GM12865 (cell line): ENCODE measurements at regions not wholly inside any gene's neighbourhood (a gene's known extent, or its start where the extent isn't known, plus 50 kb on each side); places are given as distances from the start of the nearest gene placed in this dataset.
"Not testable (repeated sequence)": the region's sequence is repeated elsewhere in the genome, so short reads cannot be mapped to it uniquely, and the experiment has no call there.

Source experiments
- DNase-seq: peaks from one replicate; pipeline ENCODE4 v3.0.0; 2010; ENCODE audit warnings: low read depth
- H3K4me3 ChIP-seq: 2 replicates; pipeline ENCODE4 v1.5.1; 2011; ENCODE audit warnings: mild to moderate bottlenecking, low read depth, low read length, control low read depth
- TF ChIP-seq, protein P1 (sequence below): IDR thresholded peaks from 2 replicates; pipeline ENCODE4 v1.5.1; 2011; ENCODE audit warnings: low read length, control low read depth, low read depth, inconsistent platforms; ENCODE audit not compliant: insufficient read depth; ENCODE audit errors: missing control alignments

DNA sequence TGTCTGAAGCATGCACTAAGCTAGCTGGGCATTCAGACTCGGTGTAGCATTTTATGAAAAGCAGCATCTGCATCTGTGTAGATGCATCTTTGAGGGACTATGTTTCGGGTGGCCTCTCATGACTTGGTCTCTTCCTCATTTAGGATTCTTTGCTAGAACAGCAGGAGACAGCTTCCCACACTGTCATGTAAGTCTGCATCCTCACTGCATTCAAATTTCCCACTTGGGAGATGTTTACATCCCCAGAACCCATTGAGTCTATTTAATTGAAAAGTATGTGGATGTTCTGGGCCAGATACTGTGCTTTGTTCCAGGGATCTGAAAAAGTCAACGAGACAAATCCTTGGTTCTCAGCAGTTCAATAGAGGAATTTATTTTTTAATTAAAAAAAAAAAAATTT is 198.6 kb upstream of the EEF2KMT start:
- no peak for DNase-seq
- TF ChIP-seq, protein P1, sequence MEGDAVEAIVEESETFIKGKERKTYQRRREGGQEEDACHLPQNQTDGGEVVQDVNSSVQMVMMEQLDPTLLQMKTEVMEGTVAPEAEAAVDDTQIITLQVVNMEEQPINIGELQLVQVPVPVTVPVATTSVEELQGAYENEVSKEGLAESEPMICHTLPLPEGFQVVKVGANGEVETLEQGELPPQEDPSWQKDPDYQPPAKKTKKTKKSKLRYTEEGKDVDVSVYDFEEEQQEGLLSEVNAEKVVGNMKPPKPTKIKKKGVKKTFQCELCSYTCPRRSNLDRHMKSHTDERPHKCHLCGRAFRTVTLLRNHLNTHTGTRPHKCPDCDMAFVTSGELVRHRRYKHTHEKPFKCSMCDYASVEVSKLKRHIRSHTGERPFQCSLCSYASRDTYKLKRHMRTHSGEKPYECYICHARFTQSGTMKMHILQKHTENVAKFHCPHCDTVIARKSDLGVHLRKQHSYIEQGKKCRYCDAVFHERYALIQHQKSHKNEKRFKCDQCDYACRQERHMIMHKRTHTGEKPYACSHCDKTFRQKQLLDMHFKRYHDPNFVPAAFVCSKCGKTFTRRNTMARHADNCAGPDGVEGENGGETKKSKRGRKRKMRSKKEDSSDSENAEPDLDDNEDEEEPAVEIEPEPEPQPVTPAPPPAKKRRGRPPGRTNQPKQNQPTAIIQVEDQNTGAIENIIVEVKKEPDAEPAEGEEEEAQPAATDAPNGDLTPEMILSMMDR: no peak
- no peak overlapping the region for H3K4me3 ChIP-seq

DNA sequence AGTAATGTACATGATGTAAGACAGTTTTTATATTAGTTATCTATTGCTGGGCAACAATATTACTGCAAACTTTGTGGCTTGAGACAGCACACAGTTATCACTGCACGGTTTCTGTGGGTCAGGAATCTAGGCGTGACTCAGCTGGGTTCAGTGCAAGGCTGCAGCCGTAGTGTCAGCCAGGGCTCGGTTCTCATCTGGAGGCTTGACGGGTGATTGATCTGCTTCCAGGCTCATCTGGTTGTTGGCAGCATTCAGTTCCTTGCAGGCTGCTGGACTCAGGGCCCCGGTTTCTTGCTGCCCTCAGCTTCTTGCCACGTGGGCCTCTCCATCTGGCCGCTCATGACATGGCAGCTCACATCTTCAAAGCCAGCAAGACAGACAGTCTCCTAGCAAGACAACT is 197.7 kb upstream of the EEF2KMT start:
- not testable (repeated sequence) for H3K4me3 ChIP-seq, DNase-seq

DNA sequence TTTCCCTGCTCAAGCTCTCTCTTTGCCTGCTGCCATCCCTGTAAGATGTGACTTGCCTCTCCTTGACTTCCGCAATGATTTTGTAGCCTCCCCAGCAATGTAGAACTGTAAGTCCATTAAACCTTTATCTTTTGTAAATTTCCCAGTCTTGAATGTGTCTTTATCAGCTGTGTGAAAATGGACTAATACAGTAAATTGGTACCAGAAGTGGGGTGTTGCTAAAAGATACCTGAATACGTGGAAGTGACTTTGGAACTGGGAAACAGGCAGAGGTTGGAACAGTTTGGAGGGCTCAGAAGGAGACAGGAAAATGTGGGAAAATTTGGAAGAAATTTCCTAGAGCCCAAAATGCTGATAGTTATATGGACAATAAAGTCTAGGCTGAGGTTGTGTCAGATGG is 184.6 kb upstream of the EEF2KMT start:
- not testable (repeated sequence) for DNase-seq, H3K4me3 ChIP-seq

DNA sequence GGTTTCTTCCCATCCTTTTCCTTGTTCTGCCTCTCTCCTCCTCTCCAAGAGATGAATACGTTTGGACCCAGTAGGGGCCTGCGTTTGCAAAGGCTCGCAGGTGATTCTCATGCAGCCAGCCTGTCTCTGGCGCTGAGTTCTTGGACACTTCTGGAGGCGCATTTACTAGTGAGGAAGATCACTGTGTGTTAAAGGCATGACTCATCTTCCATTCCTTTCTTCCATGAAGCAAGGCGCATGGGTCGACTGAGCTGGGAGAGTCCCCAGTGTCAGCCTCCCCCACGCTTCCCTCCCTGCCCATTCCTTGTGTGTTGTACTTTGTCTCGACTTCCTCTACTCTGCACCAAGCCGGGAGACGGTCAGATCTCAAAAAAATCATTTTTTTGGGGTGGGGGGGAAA is 159.9 kb upstream of the EEF2KMT start:
- DNase-seq: no peak
- TF ChIP-seq, protein P1: no peak
- H3K4me3 ChIP-seq: no peak overlapping the region

DNA sequence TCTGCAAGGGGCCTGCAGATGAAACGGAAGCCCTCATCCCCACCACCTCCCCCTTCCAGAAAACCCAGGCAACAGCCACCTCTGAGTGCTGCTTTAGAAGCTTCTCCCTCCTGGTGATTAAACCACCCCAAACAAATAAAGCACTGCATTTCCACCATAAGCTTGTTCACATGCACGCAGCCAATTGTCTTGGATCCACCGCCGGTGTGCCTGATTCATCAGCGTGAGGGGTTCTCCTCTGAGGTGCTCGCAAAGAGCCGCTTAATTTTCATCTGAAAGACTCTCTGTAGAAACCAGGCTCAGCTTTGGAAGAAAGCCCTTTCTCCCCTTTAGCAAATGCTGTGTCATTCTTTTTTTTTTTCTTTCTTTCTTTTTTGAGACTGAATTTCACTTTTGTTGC is 155.2 kb upstream of the EEF2KMT start:
- no peak overlapping the region for H3K4me3 ChIP-seq
- TF ChIP-seq, protein P1: no peak
- no peak for DNase-seq

DNA sequence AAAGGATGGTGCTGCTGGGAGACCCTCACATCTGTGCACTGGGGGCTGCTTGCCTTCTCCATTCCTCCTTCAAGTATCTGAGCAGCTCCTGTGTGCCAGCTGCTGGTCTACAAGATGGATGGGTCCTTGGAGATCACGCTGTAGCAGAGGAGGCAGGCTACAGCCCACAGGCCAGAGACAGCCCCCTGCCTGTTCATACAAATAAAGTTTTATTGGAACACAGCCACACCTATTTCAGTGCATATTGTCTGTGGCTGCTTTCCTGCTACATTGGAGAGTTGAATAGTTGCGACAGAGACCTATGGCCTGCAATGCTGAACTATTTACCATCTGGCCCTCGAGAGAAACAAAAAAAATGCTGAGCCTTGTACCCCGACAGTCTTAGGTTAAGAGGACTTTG is 149.8 kb upstream of the EEF2KMT start:
- H3K4me3 ChIP-seq, DNase-seq: not testable (repeated sequence)

DNA sequence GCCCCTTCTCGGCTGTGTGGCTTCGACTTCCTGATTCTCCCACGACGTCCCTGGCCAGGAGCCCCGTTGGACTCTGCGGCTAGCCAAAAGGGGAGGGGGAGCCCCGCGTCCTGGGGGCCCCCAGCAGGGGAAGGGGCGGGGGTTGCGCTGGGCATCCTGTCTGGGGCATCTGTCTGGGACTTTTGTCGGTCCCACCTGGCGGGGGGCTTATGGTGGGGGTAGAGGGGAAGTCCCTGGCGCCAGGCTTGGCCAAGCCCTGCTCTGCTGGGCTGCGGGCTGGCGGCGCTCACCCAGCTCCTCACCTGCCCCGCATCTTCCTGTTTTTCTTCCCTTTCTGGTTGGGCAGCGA is 142.7 kb upstream of the EEF2KMT start:
- not testable (repeated sequence) for H3K4me3 ChIP-seq, DNase-seq

DNA sequence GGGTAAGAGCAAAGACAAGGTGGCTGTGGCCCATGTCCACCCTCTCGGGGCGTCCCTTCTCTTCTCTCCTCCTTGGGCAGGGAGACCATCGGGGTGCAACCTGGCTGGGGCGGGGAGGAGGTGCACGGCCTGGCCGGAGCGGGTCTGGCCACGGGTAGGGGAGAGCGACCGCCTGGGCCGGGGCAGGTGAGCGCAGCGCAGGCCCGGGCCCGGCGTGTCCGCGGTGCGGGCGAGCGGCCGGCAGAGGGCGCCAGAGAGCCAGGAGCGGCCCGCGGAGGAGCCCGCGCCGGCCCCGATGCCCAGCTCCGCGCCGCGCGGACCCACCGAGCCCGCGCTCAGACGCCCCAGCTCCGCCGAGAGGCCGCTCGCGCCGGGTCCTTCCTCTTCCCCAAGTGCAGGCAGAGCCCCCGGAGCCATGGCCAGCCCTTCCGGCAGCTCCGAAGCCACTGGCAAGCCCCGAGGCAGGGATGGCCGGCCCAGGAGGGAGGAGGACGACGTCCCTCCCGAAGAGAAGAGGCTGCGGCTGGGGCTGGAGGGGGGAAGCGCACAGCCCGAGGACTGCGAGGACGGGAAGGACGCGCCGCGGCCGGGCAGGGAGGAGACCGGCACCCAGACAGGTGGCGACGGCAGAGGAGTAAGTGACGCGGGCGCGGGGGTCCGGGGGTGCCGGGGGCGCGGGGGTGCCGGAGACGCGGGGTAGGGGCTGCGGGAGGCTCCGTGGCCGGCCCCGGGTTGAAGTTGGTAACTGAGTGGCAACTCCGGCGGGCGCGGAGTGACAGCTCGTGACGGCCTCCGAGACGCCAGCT is 142.1 kb upstream of the EEF2KMT start:
- not testable (repeated sequence) for H3K4me3 ChIP-seq
- peak; percentile 35 for DNase-seq
- TF ChIP-seq, protein P1: peak; percentile 53

DNA sequence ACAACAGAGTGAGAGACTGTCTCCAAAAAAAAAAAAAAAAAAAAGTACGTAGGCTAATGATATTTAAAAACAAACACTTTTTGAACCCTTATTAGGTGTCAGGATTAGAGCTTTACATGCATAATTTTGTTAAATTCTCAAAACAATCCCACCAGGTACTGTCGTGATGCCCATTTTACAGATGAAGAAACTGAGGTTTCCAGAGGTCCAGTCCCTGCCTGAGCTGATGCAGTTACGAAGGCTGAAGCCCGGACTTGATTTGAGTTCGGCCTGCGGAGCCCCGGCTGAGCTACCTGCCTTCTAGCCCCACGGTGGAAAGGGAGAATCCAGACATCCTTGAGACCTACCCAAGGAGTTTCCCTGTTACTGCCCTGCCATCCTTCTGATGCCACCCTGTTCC is 137.5 kb upstream of the EEF2KMT start:
- TF ChIP-seq, protein P1: no peak
- no peak for DNase-seq
- H3K4me3 ChIP-seq: no peak overlapping the region
